A673 (cell line): ENCODE measurements at regions not wholly inside any gene's neighbourhood (a gene's known extent, or its start where the extent isn't known, plus 50 kb on each side); places are given as distances from the start of the nearest gene placed in this dataset.

Source experiments
- BruUV-seq: library from RNA; stranded (reverse); fragments of 400-500 nt; replicated peaks from 2 replicates; lab custom pipeline; 2021; lab: Mats Ljungman, UMichigan
- CTCF ChIA-PET: fragments of 300-600 bp; sonication (Branson Sonifier 250); formaldehyde crosslinking; loops from one replicate; lab custom pipeline; 2022; ENCODE audit warnings: antibody characterized with exemption; lab: Charles Lee
- POLR2A ChIA-PET: fragments of 300-600 bp; sonication (Branson Sonifier 250); formaldehyde crosslinking; loops from one replicate; lab custom pipeline; 2022; ENCODE audit warnings: antibody characterized with exemption; ENCODE audit not compliant: low non-redundant PET; lab: Charles Lee
- DNase-seq: peaks from one replicate; pipeline ENCODE4 v3.0.0-alpha.2; 2015; ENCODE audit warnings: low spot score
- H3K27ac ChIP-seq: fragments of 200-600 bp; sonication (generic); 2 replicates; pipeline ENCODE4 v1.5.1; 2016; ENCODE audit warnings: mixed run types, low read depth, mild to moderate bottlenecking, mixed read lengths, antibody characterized with exemption, low read length; ENCODE audit not compliant: poor library complexity, severe bottlenecking
- H3K27me3 ChIP-seq: fragments of 200-600 bp; sonication (generic); replicated peaks from 2 replicates; pipeline ENCODE4 v1.6.1; 2017; ENCODE audit warnings: mixed run types, low read depth, mild to moderate bottlenecking, mixed read lengths, antibody characterized with exemption, low read length; ENCODE audit not compliant: insufficient read depth, poor library complexity
- H3K36me3 ChIP-seq: fragments of 200-600 bp; sonication (generic); 2 replicates; pipeline ENCODE4 v1.6.1; 2016; ENCODE audit warnings: mixed run types, mild to moderate bottlenecking, mixed read lengths, antibody characterized with exemption, low read length; ENCODE audit not compliant: insufficient read depth, poor library complexity, severe bottlenecking
- H3K4me1 ChIP-seq: fragments of 200-600 bp; sonication (generic); 2 replicates; pipeline ENCODE4 v1.6.1; 2017; ENCODE audit warnings: mixed run types, mild to moderate bottlenecking, mixed read lengths, antibody characterized with exemption, low read length; ENCODE audit not compliant: insufficient read depth, poor library complexity, severe bottlenecking
- H3K4me3 ChIP-seq: fragments of 200-600 bp; sonication (generic); 2 replicates; pipeline ENCODE4 v1.5.1; 2016; ENCODE audit warnings: low read depth, mixed run types, mild to moderate bottlenecking, mixed read lengths, low read length; ENCODE audit not compliant: poor library complexity, severe bottlenecking
- H3K9me3 ChIP-seq: fragments of 200-600 bp; sonication (generic); 2 replicates; pipeline ENCODE4 v1.6.1; 2016; ENCODE audit warnings: mixed run types, low read depth, mild to moderate bottlenecking, mixed read lengths, antibody characterized with exemption, low read length; ENCODE audit not compliant: poor library complexity, severe bottlenecking
- CTCF ChIP-seq: fragments of 300-800, 200-600 bp; sonication (generic); conservative IDR thresholded peaks from 2 replicates; pipeline ENCODE4 v1.5.1; 2017; ENCODE audit warnings: low read depth, mild to moderate bottlenecking, antibody characterized with exemption, low read length, moderate library complexity, mixed read lengths
- EZH2 ChIP-seq: fragments of 200-600 bp; sonication (generic); IDR thresholded peaks from 2 replicates; pipeline ENCODE4 v1.6.1; 2017; ENCODE audit warnings: borderline replicate concordance, low read depth, mild to moderate bottlenecking, mixed read lengths, antibody characterized with exemption, low read length; ENCODE audit not compliant: poor library complexity, severe bottlenecking
- intact Hi-C: fragments of 100-400 bp; cut with micrococcal nuclease; formaldehyde crosslinking; loops from one replicate; pipeline ENCODE4 v1.10.0; 2022; ENCODE audit not compliant: unreplicated experiment

- TF ChIP-seq CTCF (no peak), EZH2 (no peak)
- Histone ChIP-seq H3K27ac (no peak overlapping the region), H3K4me1 (no peaks in the 10 kb centered on the region), H3K27me3 (no peaks in the 10 kb centered on the region), H3K4me3 (no peak overlapping the region), H3K36me3 (no peaks in the 10 kb centered on the region), H3K9me3 (peaks cover 19% of the 10 kb centered on the region)
- POLR2A ChIA-PET: no interaction called here
- no TSS peak for BruUV-seq
- no peak for DNase-seq
- intact Hi-C loops: no loop called here
- CTCF ChIA-PET: no interaction called here
These were observed 133.2 kb downstream of the DNAJB6 start for GRCh38 chr7:157470017-157470322.

GRCh38 chr7:157470701-157471131 lies 133.9 kb downstream of the DNAJB6 start:
- no peak for TF ChIP-seq EZH2
- no peak for TF ChIP-seq CTCF
- no peaks in the 10 kb centered on the region for H3K36me3 ChIP-seq
- ChIA-PET CTCF (no interaction called here), POLR2A (no interaction called here)
- peaks cover 19% of the 10 kb centered on the region for H3K9me3 ChIP-seq
- no TSS peak for BruUV-seq
- H3K27me3 ChIP-seq: no peaks in the 10 kb centered on the region
- H3K27ac ChIP-seq: no peak overlapping the region
- DNase-seq: no peak
- no peak overlapping the region for H3K4me3 ChIP-seq
- intact Hi-C loops: no loop called here
- H3K4me1 ChIP-seq: no peaks in the 10 kb centered on the region

GRCh38 chr7:157471259-157472125 lies 134.7 kb downstream of the DNAJB6 start:
- intact Hi-C loops: no loop called here
- Histone ChIP-seq H3K4me1 (no peaks in the 10 kb centered on the region), H3K36me3 (no peaks in the 10 kb centered on the region), H3K27ac (no peak overlapping the region), H3K27me3 (no peaks in the 10 kb centered on the region), H3K9me3 (peaks cover 19% of the 10 kb centered on the region), H3K4me3 (no peak overlapping the region)
- no TSS peak for BruUV-seq
- TF ChIP-seq EZH2 (no peak), CTCF (no peak)
- ChIA-PET CTCF (no interaction called here), POLR2A (no interaction called here)
- no peak for DNase-seq
